ENCODE measurements at regions not wholly inside any gene's neighbourhood (a gene's known extent, or its start where the extent isn't known, plus 50 kb on each side); places are given as distances from the start of the nearest gene placed in this dataset.
"Not testable (repeated sequence)": the region's sequence is repeated elsewhere in the genome, so short reads cannot be mapped to it uniquely, and the experiment has no call there.

DNA sequence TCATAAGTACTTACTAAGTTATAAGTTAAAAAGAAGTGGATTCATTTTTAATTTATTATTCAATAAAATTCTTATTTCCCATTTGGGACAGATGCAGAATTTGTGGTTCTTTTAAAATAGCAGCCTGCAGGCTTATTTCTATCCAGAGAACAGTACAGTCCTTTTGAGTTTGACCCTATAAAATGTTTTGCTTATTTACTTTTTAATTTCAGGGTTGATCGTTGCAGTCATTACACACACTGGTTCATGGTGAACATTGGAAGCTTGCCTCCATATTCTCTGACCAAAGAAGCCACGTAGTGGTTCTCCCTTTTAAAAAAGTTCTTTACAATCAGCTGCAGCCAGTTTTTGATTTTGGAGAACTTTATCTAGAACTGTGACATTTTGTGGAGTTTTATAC is 122.9 kb upstream of the PDE7B start:
- no peak for DNase-seq (ENCODE audit: low read depth in 2 of 2)
- Histone ChIP-seq H3K4me1 (ENCODE audit: control insufficient read depth, extremely low read depth, insufficient read depth, low read length) (no peaks in the 10 kb centered on the region), H3K4me3 (replicated peaks in 1 of 4; ENCODE audit: control extremely low read depth in 1 of 4, insufficient read depth in 1 of 4, low read depth in 3 of 4, low read length in 4 of 4) (no peak overlapping the region), H3K9me3 (ENCODE audit: control insufficient read depth, insufficient read depth, low read depth, low read length) (no peaks in the 10 kb centered on the region), H4K20me1 (ENCODE audit: control insufficient read depth, extremely low read depth, insufficient read depth, low read length) (no peaks in the 10 kb centered on the region), H3K27me3 (ENCODE audit: control insufficient read depth, insufficient read depth, low read length) (no peaks in the 10 kb centered on the region), H2AFZ (ENCODE audit: low read length) (no peak overlapping the region), H3K79me2 (ENCODE audit: control insufficient read depth, insufficient read depth, low read length) (no peaks in the 10 kb centered on the region), H3K36me3 (ENCODE audit: control insufficient read depth, insufficient read depth, low read length) (no peaks in the 10 kb centered on the region), H3K9ac (ENCODE audit: insufficient read depth, low read length) (no peak overlapping the region), H3K4me2 (ENCODE audit: extremely low read depth, insufficient read depth, low read length) (no peak overlapping the region), H3K27ac (ENCODE audit: insufficient read depth, low read length) (no peak overlapping the region)
- TF ChIP-seq, protein P1, sequence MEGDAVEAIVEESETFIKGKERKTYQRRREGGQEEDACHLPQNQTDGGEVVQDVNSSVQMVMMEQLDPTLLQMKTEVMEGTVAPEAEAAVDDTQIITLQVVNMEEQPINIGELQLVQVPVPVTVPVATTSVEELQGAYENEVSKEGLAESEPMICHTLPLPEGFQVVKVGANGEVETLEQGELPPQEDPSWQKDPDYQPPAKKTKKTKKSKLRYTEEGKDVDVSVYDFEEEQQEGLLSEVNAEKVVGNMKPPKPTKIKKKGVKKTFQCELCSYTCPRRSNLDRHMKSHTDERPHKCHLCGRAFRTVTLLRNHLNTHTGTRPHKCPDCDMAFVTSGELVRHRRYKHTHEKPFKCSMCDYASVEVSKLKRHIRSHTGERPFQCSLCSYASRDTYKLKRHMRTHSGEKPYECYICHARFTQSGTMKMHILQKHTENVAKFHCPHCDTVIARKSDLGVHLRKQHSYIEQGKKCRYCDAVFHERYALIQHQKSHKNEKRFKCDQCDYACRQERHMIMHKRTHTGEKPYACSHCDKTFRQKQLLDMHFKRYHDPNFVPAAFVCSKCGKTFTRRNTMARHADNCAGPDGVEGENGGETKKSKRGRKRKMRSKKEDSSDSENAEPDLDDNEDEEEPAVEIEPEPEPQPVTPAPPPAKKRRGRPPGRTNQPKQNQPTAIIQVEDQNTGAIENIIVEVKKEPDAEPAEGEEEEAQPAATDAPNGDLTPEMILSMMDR (conservative IDR thresholded peaks at IDR 0.05 in 1 of 2, IDR thresholded peaks at IDR 0.05 in 1 of 2; ENCODE audit: low read depth in 1 of 2, low read length in 2 of 2) = no peak
- TF ChIP-seq EZH2 (IDR thresholded peaks at IDR 0.05; ENCODE audit: low read length, missing control alignments) = no peak

GRCh38 chr6:135731116-135731515 is 120.4 kb upstream of the PDE7B start:
- Histone ChIP-seq H3K36me3 (ENCODE audit: control insufficient read depth, insufficient read depth, low read length) (no peaks in the 10 kb centered on the region), H3K9me3 (ENCODE audit: control insufficient read depth, insufficient read depth, low read depth, low read length) (no peaks in the 10 kb centered on the region), H2AFZ (ENCODE audit: low read length) (no peak overlapping the region), H3K27ac (ENCODE audit: insufficient read depth, low read length) (no peak overlapping the region), H3K4me1 (ENCODE audit: control insufficient read depth, extremely low read depth, insufficient read depth, low read length) (no peaks in the 10 kb centered on the region), H3K27me3 (ENCODE audit: control insufficient read depth, insufficient read depth, low read length) (no peaks in the 10 kb centered on the region), H3K79me2 (ENCODE audit: control insufficient read depth, insufficient read depth, low read length) (no peaks in the 10 kb centered on the region), H3K4me2 (ENCODE audit: extremely low read depth, insufficient read depth, low read length) (no peak overlapping the region), H3K9ac (ENCODE audit: insufficient read depth, low read length) (no peak overlapping the region), H3K4me3 (replicated peaks in 1 of 4; ENCODE audit: control extremely low read depth in 1 of 4, insufficient read depth in 1 of 4, low read depth in 3 of 4, low read length in 4 of 4) (no peak overlapping the region), H4K20me1 (ENCODE audit: control insufficient read depth, extremely low read depth, insufficient read depth, low read length) (no peaks in the 10 kb centered on the region)
- no peak for TF ChIP-seq EZH2 (IDR thresholded peaks at IDR 0.05; ENCODE audit: low read length, missing control alignments)
- TF ChIP-seq, protein P1 (conservative IDR thresholded peaks at IDR 0.05 in 1 of 2, IDR thresholded peaks at IDR 0.05 in 1 of 2; ENCODE audit: low read depth in 1 of 2, low read length in 2 of 2) = no peak
- DNase-seq (ENCODE audit: low read depth in 2 of 2) = no peak

DNA sequence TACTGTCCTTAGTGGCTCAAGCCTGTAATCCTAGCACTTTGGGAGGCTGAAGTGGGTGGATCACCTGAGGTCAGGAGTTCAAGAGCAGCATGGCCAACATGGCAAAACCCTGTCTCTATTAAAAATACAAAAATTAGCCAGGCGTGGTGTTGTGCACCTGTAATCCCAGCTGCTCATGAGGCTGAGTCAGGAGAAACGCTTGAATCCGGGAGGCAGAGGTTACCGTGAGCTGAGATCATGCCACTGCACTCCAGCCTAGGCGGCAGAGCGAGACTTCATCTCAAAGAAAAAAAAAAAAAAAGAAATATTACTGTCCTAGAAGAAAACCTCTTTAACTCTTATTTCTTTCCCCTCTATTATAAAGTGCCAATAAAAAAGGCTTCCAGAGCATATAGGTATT is 115.2 kb upstream of the PDE7B start:
- not testable (repeated sequence) for H4K20me1 ChIP-seq (ENCODE audit: control insufficient read depth, extremely low read depth, insufficient read depth, low read length); H3K4me3 ChIP-seq (replicated peaks in 1 of 4; ENCODE audit: control extremely low read depth in 1 of 4, insufficient read depth in 1 of 4, low read depth in 3 of 4, low read length in 4 of 4); H3K9ac ChIP-seq (ENCODE audit: insufficient read depth, low read length)

More for the DNA sequence above, 115.2 kb upstream of the PDE7B start:
- H2AFZ ChIP-seq (ENCODE audit: low read length); H3K9me3 ChIP-seq (ENCODE audit: control insufficient read depth, insufficient read depth, low read depth, low read length); H3K4me1 ChIP-seq (ENCODE audit: control insufficient read depth, extremely low read depth, insufficient read depth, low read length); H3K79me2 ChIP-seq (ENCODE audit: control insufficient read depth, insufficient read depth, low read length); H3K4me2 ChIP-seq (ENCODE audit: extremely low read depth, insufficient read depth, low read length); H3K27me3 ChIP-seq (ENCODE audit: control insufficient read depth, insufficient read depth, low read length); H3K27ac ChIP-seq (ENCODE audit: insufficient read depth, low read length); DNase-seq (ENCODE audit: low read depth in 2 of 2); H3K36me3 ChIP-seq (ENCODE audit: control insufficient read depth, insufficient read depth, low read length): not testable (repeated sequence)
